Right renal pelvis (tissue), 4 donors: ENCODE measurements at regions not wholly inside any gene's neighbourhood (a gene's known extent, or its start where the extent isn't known, plus 50 kb on each side); places are given as distances from the start of the nearest gene placed in this dataset.

Experiments
- DNase-seq, 4 donors: peaks; one replicate each; pipeline ENCODE4 v3.0.0-alpha.2; 2013; ENCODE audit warnings: low read depth in 4 of 4, low spot score in 3 of 4, missing footprints in 1 of 4

DNA sequence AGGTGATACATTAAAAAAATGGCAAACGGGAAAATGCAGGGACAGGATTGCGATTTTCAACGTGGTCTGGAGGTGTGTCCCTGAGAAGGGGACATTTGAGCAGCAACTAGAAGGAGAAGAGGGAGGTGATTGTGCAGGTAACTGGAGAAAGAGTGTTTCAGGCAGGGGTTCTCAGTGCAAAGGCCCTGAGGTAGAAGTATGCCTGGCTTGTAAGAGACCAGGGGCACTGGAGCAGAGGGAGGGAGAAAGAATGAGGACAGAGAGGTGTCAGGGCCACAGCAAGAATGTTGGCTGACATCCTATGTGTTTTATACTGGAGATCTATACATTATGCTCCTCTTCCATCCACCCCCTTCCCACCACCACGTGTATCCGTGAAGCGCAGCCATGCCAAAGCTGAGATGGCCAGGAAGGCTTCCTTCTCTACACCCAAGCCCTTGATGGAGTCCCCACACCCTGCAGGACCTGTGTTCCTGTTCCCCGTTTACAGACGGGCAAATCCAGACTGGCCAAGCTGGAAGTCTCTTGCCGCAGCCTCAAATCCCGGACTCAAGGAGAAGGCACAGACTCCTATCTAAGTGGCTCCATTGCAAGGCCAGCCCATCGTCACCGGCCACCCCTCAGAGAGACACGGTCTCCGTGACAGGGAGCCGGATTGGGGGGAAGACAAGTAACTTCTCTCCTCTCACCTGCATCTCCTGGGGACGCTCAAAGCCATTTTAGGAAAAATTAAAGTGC, 416.1 kb downstream of the MN1 start:
- DNase-seq: no peak

- DNase-seq: no peak
These were observed 415.4 kb downstream of the MN1 start for GRCh38 chr22:27386186-27386585.

- DNase-seq: no peak
These were observed 414.0 kb downstream of the MN1 start for GRCh38 chr22:27387561-27387960.

GRCh38 chr22:27388090-27388600, 413.4 kb downstream of the MN1 start:
- DNase-seq: no peak

DNA sequence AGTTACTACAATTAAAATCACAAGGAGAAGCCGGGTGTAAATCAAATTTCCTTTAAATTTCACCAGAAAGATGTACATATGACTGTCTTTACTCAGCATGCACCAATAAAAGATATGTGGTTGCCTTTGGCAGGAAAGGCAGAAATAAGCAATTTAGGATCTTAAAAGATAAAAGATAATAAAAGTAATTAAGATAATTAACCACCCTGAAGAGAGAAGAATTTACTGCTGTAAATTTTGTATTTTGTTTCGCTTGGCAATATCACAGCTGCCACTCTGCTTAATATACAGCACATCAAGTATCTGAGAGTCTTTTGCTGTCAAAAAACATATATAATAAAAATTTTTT, 411.9 kb downstream of the MN1 start:
- DNase-seq: no peak

- no peak for DNase-seq
These were observed 410.3 kb downstream of the MN1 start for GRCh38 chr22:27391092-27391770.

DNA sequence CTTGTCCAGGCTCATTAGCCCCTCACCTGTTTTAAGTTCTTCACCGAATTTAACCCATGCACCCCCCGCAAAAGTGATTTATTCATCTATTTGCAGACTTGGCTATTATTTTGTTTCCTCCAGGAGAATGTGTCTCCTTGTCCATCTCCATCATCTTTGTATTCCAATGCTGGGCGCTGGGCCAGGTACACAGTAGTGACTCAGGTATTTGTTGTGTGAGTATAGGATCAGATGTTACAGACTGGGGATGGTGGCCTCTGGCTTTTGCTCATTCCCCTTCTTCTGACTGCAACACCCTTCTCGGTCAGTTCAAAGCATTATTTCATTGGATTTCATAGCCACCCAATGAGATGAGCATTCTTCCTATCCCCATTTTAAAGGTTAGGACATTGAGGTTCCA, 408.2 kb downstream of the MN1 start:
- no peak for DNase-seq

- DNase-seq: no peak
These were observed 406.7 kb downstream of the MN1 start for GRCh38 chr22:27394806-27395404.

DNA sequence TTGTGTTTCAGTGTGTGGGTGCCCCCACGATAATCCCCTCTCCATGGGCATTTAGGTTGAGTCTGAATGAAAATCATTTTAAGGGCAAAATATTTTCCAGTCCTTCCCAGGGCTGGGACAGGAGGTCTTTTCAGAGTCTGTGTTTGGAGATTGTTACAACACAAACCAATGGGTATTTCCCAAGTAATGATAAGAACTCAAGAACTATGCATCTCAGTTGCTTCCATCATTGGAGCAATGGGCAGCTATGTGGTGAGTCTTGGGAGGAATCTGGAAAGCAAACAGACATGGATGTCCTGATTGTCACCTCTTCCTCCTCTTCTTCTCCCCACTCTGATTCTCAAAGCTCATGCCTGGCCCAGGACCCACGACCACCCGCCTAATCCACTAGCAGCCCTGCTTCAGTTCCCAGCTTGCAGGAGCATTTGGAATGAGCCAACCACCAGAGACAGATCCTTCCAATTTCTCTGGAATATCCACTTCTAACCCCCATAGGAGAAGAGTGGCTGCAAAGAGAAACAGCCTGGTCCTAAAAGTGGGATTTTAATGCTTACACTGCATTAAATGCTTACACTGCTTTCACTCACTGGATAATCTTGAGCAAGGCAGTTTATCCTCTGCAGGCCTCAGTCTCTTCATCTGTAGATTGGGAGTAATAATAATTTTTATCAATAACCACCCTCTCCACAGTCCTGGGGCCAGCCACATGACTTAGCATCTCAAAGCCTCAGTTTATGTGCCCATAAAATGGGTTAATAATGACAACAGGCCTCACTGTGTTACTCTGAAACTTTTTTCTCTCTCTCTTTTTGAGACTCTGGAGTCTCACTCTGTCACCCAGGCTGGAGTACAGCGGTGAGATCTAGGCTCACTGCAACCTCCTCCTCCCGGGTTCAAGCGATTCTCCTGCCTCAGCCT, 404.3 kb downstream of the MN1 start:
- DNase-seq: no peak

DNA sequence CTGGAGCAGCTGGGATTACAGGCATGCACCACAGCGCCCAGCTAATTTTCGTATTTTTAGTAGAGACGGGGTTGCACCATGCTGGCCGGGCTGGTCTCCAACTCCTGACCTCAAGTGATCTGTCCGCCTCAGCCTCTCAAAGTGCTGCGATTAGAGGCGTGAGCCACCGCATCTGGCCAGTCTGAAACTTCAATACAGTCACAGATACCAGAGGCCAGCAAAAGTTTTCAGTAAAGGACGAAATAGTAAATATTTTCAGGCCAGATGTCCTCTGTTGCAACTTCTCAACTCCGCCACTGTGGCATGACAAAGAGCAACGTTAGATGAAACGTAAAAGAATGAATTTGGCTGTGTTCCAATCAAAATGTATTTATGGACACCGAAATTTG, 403.6 kb downstream of the MN1 start:
- DNase-seq: no peak

DNA sequence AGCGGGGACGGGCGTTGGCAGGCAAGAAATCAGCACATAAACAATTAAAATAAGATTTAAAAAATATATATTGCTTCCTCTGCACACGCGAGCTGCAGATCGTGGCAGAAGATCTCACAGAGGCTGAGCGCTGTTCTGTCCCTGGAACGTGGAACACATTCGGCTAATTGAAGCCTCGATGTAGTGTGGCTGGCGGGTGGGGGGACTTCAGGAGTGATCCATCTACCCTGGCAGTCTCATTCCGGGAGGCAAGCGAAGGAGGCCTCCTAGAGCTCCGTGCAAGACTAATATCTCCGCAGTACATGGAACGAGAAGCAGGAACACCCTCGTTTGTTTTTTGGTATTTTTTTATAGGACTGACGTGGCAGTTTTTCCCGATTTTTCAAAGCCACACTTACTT, 402.4 kb downstream of the MN1 start:
- DNase-seq: no peak

DNA sequence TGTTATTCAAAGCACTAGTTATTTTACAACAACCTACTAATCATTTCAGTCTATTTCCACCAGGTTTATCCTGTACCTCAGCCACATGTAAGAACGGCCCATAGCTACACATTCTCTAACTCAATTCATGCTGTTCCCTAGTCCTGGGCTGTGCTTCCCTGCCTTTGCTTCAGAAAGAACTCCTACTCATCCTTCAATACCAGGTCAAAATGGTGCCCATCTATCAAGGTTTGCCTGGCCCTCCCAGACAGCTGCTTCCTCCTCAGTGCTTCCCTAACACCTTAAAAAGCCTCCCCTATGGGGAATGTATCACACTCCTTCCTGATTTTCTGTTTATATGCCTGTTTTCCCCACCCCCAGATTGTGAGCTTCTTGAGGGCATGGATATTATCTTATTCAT, 400.7 kb downstream of the MN1 start:
- no peak for DNase-seq

GRCh38 chr22:27401321-27401720, 400.2 kb downstream of the MN1 start:
- DNase-seq: no peak

DNA sequence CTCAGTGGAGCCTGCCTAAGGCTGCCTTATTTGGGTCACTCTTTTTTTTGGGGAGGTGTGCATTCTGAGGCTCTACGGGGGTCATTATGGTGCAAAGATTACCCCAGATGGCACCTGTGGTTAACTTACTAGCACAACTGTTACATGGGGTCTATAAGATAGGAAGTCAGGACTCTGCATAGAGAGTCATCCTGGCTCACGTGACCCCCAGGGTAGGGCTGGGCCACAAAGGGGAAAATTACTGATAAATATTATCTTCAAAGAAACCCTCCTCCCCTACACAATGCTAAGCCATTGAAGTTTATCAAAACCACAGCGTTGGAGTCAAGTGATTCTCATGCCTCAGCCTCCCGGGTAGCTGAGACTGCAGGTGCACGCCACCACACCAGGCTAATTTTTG, 397.1 kb downstream of the MN1 start:
- DNase-seq: no peak

DNA sequence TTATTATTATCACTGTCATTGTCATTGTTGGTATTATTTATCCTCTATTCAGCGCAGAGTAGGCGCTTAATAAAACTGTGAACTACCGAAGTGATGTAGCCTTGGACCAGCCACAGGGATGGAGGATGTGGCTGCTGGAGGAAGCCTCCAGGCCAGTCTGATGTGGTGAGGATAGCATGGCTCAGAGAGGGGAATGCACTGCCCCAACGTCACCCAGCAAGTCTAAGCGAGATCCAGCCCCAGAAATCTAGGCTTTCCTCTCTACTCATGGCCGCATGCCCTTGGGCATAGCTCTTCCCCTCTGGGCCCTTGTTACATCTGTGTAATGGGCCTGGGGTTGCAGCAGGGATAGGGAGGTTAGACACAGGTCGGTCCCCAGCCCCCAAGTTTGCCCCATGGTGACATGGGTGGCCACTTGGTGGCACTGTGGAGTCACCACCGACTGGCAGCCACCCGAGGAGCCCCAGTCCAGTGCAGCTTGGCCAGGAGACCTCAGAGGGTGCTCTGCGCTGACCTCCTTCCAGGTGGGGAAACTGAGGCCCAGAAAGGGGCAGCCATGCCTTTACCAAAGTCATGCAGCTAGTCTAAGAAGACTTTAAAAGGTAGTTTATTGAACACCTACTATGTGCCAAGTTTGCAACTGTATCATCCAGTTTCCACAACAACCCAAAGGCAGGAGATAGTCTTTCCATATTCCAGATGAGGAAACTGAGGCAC, 395.7 kb downstream of the MN1 start:
- DNase-seq: no peak

GRCh38 chr22:27406389-27406861, 395.1 kb downstream of the MN1 start:
- DNase-seq: no peak

- DNase-seq: no peak
These were observed 394.1 kb downstream of the MN1 start for GRCh38 chr22:27407369-27407985.

GRCh38 chr22:27408068-27408467, 393.5 kb downstream of the MN1 start:
- no peak for DNase-seq

- no peak for DNase-seq
These were observed 392.3 kb downstream of the MN1 start for GRCh38 chr22:27409299-27409698.
